ENCODE measurements at regions not wholly inside any gene's neighbourhood (a gene's known extent, or its start where the extent isn't known, plus 50 kb on each side); places are given as distances from the start of the nearest gene placed in this dataset.

- Histone ChIP-seq H3K4me3 (ENCODE audit: low read length in 3 of 3) (no peak overlapping the region), H3K27ac (ENCODE audit: low read depth in 2 of 2, low read length in 2 of 2) (no peak overlapping the region), H3K4me1 (ENCODE audit: control insufficient read depth in 2 of 3, insufficient read depth in 2 of 3, low read depth in 1 of 3, low read length in 3 of 3) (peaks cover 0 to 3% (median 0%) of the 10 kb centered on the region in 3 donors), H3K27me3 (ENCODE audit: control insufficient read depth, insufficient read depth, low read length) (no peaks in the 10 kb centered on the region), H3K9ac (ENCODE audit: low read length in 3 of 3) (no peak overlapping the region), H3K9me3 (ENCODE audit: control insufficient read depth in 2 of 3, insufficient read depth in 1 of 3, low read length in 3 of 3) (no peaks in the 10 kb centered on the region), H3K36me3 (ENCODE audit: control insufficient read depth in 2 of 3, insufficient read depth in 3 of 3, low read length in 3 of 3) (no peaks in the 10 kb centered on the region)
- DNase-seq (peak in 3 of 5 donors; percentile 2 to 38 (median 19)), FAIRE-seq (no peak)
- TF ChIP-seq CTCF (IDR thresholded peaks at IDR 0.05; ENCODE audit: borderline replicate concordance, extremely low read depth, insufficient read depth): no peak
- intact Hi-C loops (cut with DNase I): no loop called here
Measured at GRCh38 chr3:139119331-139120025, 74.8 kb upstream of the PRR23C start.

DNA sequence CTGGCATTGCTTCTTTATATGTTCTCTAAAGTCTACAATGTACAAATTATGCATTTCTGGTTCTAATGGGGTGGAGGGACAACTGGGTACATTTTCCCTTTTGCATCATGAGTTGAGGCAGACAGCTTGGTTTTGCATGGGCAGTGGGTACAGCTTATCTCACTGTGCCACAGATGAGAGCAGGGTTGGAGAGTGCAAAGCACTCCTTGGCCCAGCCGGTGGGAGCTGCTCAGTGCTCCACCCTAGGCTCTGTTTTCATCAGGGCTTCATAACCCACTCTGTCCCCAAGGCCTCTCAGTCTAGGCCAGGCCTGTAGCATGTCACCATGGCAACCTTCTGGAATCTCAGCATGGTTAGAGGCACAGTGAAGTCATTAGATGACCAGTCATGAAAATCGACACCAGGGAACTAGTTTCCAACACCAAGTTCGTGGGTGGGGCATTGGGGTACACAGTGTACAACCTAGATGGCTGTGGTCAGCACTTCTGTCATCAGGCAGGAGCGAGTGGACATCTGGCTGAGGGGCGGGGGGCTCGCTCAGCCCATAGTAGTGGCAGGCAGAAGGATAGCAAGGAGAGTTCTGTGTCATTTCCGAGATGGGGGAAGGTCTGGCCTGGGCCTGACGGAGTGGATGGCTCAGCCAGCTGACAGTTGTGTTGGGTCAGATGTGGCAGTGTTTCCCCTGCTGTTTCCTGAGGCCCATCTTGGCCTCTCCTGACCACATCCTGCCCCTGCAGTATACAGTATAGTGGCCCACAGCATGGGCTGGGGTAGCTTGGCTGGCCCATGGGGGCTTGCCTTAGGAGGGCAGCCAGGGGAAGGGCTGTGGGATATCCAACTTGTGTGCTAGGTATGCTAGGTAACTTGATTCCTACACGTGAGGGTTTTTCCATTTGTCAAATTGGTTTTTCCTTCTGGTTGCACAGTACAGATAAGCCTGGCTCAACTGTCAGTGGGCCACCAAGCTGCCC, 75.7 kb upstream of the PRR23C start:
- H3K9me3 ChIP-seq (ENCODE audit: control insufficient read depth in 2 of 3, insufficient read depth in 1 of 3, low read length in 3 of 3): no peaks in the 10 kb centered on the region
- H3K4me1 ChIP-seq (ENCODE audit: control insufficient read depth in 2 of 3, insufficient read depth in 2 of 3, low read depth in 1 of 3, low read length in 3 of 3): peaks cover 0 to 3% (median 0%) of the 10 kb centered on the region in 3 donors
- H3K27me3 ChIP-seq (ENCODE audit: control insufficient read depth, insufficient read depth, low read length): no peaks in the 10 kb centered on the region
- H3K36me3 ChIP-seq (ENCODE audit: control insufficient read depth in 2 of 3, insufficient read depth in 3 of 3, low read length in 3 of 3): no peaks in the 10 kb centered on the region
- intact Hi-C loops (cut with DNase I): no loop called here
- no peak overlapping the region for H3K4me3 ChIP-seq (ENCODE audit: low read length in 3 of 3)
- peak; percentile 42 to 87 (median 67) for DNase-seq
- no peak overlapping the region for H3K9ac ChIP-seq (ENCODE audit: low read length in 3 of 3)
- no peak overlapping the region for H3K27ac ChIP-seq (ENCODE audit: low read depth in 2 of 2, low read length in 2 of 2)
- FAIRE-seq: no peak
- no peak for TF ChIP-seq CTCF (IDR thresholded peaks at IDR 0.05; ENCODE audit: borderline replicate concordance, extremely low read depth, insufficient read depth)

DNA sequence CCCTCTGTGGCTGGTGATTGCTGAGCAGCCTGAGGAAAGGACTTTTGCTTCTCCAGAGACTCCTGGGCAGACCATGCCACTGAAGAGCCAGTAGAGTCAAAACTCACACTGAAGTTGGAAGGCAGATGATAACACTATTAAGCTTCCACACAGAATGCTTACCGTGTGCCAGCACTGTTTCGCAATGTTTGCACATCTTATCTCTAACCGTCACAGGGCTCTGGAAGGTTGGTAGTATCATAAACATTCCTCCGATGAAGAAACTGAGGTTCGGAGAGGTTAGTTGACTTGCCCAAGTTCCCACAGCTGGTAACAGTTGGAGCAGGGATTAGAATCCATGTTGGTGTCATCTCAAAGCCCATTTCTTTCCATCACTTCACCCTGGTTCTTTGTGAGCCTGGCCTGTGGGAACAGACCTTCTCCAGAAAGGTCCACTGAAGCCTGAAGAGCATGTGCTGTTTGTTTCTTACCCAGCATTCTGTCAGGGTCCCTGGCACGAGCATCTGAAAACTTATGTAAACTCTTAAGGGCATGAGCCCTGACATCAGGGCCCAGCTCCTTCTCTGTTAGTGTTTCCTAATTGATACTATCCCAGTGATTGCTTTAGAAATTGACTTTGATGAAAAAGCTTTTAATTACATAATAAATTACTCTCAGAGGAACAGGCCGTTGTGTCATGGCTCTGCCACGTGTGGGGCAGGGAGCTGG, 77.0 kb upstream of the PRR23C start:
- Histone ChIP-seq H3K4me3 (ENCODE audit: low read length in 3 of 3) (no peak overlapping the region), H3K9ac (ENCODE audit: low read length in 3 of 3) (no peak overlapping the region), H3K27ac (ENCODE audit: low read depth in 2 of 2, low read length in 2 of 2) (no peak overlapping the region), H3K36me3 (ENCODE audit: control insufficient read depth in 2 of 3, insufficient read depth in 3 of 3, low read length in 3 of 3) (no peaks in the 10 kb centered on the region), H3K4me1 (ENCODE audit: control insufficient read depth in 2 of 3, insufficient read depth in 2 of 3, low read depth in 1 of 3, low read length in 3 of 3) (peaks cover 0 to 3% (median 0%) of the 10 kb centered on the region in 3 donors), H3K9me3 (ENCODE audit: control insufficient read depth in 2 of 3, insufficient read depth in 1 of 3, low read length in 3 of 3) (no peaks in the 10 kb centered on the region), H3K27me3 (ENCODE audit: control insufficient read depth, insufficient read depth, low read length) (no peaks in the 10 kb centered on the region)
- no peak for FAIRE-seq
- DNase-seq: peak in 4 of 5 donors; percentile 1 to 30 (median 19)
- intact Hi-C loops (cut with DNase I): no loop called here
- no peak for TF ChIP-seq CTCF (IDR thresholded peaks at IDR 0.05; ENCODE audit: borderline replicate concordance, extremely low read depth, insufficient read depth)

Measured in kidney (tissue), 13 donors.